Spleen (tissue), 7 donors: ENCODE measurements at regions not wholly inside any gene's neighbourhood (a gene's known extent, or its start where the extent isn't known, plus 50 kb on each side); places are given as distances from the start of the nearest gene placed in this dataset.

Experiments
- POLR2A ChIP-seq, 3 donors: fragments of 450-650 bp; IDR thresholded peaks; one replicate each; pipeline ENCODE4 v1.5.1; 2017; ENCODE audit warnings: antibody characterized with exemption in 3 of 3, mild to moderate bottlenecking in 1 of 3
- POLR2AphosphoS5 ChIP-seq, 3 donors: sonication (generic); formaldehyde crosslinking; IDR thresholded peaks; one replicate each; pipeline ENCODE4 v1.5.1; 2017; ENCODE audit warnings: antibody characterized with exemption in 3 of 3
- TF ChIP-seq, protein P1 (sequence below), 11 experiments: fragments of 200-600 bp in 7 of 11; fragments of 450-650 bp in 4 of 11; sonication (generic) in 4 of 11; IDR thresholded peaks in 8 of 11; conservative IDR thresholded peaks in 3 of 11; 1 replicate in 7 of 11; 2 replicates in 4 of 11; pipeline versions ENCODE4 v1.4.0 to v1.8.0; 2016 to 2021; ENCODE audit warnings: antibody characterized with exemption in 11 of 11, inconsistent platforms in 4 of 11, mild to moderate bottlenecking in 1 of 11
- donor health status: DM: no; HTN: no; CAD: no; lungs with moderate emphysema.
- donor health status: DM: no; HTN: no; CAD: no.
- donor health status: DM: no; HTN: no; CAD: no.

DNA sequence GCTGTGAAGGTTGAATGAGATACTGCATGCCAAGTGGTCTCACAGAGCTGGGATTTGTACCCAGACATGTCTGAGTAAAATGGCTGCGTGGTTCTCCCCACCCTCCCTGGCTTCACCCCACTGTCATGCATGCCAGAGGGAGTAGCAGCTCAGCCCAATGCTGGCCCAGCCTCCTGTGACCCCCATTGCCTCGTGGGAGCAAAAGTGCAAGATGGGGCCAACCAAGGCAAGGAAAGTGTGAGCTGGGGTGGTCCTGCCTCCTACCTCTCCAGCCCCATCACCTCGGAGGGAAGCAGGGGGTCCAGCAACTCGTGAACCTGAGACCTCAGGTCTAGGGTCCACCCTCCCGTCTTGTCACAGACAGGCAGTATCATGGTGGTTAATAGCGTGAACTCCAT lies 209.8 kb upstream of the GRIK3 start:
- TF ChIP-seq, protein P1, sequence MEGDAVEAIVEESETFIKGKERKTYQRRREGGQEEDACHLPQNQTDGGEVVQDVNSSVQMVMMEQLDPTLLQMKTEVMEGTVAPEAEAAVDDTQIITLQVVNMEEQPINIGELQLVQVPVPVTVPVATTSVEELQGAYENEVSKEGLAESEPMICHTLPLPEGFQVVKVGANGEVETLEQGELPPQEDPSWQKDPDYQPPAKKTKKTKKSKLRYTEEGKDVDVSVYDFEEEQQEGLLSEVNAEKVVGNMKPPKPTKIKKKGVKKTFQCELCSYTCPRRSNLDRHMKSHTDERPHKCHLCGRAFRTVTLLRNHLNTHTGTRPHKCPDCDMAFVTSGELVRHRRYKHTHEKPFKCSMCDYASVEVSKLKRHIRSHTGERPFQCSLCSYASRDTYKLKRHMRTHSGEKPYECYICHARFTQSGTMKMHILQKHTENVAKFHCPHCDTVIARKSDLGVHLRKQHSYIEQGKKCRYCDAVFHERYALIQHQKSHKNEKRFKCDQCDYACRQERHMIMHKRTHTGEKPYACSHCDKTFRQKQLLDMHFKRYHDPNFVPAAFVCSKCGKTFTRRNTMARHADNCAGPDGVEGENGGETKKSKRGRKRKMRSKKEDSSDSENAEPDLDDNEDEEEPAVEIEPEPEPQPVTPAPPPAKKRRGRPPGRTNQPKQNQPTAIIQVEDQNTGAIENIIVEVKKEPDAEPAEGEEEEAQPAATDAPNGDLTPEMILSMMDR (IDR thresholded peaks at IDR 0.05 in 8 of 11, conservative IDR thresholded peaks at IDR 0.05 in 3 of 11), result no peak
- TF ChIP-seq POLR2AphosphoS5 (IDR thresholded peaks at IDR 0.05) (no peak), POLR2A (IDR thresholded peaks at IDR 0.05) (no peak)
